ENCODE measurements at regions not wholly inside any gene's neighbourhood (a gene's known extent, or its start where the extent isn't known, plus 50 kb on each side); places are given as distances from the start of the nearest gene placed in this dataset.

DNA sequence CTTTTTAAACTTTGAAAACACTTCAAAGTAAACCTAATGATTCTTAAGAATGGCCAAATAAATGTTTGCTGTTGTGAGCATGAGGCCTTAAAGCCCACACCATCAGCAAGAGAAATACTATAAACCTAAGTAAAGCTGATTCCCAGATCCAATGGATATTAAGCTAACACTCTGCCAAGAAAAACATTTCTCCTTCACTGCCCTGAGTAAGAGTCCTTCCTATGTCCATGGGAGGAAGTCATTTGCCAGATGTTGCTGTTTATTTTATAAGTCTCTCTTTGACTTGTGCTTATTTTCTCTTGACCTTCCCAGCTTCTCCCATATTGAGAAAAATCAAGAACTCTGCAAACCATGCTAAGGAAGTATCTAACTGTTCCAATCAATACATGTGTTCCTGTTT lies 154.3 kb upstream of the EDNRA start:
- no peak for DNase-seq

- DNase-seq: no peak
These were observed 153.6 kb upstream of the EDNRA start for GRCh38 chr4:147327322-147327721.

DNA sequence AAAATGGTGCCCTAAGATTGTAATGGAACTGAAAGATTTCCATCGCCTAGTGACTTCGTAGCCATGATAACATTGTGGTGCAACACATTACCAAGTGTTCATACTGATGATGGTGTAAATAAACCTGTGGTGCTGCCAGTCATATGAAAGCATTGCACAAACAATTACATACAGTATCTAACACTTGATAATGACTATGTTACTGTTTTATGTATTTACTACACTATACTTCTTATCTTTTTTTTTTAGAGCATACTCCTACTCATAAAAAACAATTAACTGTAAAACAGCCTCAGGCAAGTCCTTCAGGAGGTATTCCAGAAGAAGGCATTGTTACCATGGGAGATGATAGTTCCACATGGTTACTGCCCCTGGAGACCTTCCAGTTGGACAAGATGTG lies 152.7 kb upstream of the EDNRA start:
- no peak for DNase-seq

DNA sequence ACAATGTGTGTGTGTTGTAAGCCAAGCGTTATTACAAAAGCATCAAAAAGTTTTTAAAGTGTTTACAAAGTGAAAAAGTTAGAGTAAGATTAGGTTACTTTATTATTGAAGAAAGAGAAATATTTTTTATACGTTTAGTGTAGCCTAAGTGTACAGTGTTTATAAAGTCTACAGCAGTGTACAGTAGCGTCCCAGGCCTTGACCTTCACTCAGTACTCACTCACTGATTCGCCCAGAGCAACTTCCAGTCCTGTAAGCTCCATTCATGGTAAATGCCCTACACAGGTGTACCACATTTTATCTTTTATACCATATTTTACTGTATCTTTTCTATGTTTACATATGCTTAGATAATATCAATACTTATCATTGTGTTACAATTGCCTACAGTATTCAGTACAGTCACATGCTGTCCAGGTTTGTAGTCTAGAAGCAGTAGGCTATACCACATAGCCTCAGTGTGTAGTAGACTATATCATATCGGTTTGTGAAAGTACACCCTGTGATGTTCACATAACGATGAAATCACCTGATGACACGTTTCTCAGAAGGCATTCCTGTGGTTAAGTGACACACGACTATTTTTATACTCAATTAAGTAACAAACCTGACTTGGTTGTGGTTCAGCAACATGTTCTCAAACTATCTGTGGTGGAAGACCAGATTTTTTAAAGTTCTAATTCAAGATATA lies 152.0 kb upstream of the EDNRA start:
- DNase-seq: no peak

- no peak for DNase-seq
These were observed 148.8 kb upstream of the EDNRA start for GRCh38 chr4:147332091-147332490.

GRCh38 chr4:147334478-147334877 lies 146.4 kb upstream of the EDNRA start:
- no peak for DNase-seq

GRCh38 chr4:147335183-147335582 lies 145.7 kb upstream of the EDNRA start:
- DNase-seq: no peak

GRCh38 chr4:147336252-147336651 lies 144.6 kb upstream of the EDNRA start:
- DNase-seq: no peak

DNA sequence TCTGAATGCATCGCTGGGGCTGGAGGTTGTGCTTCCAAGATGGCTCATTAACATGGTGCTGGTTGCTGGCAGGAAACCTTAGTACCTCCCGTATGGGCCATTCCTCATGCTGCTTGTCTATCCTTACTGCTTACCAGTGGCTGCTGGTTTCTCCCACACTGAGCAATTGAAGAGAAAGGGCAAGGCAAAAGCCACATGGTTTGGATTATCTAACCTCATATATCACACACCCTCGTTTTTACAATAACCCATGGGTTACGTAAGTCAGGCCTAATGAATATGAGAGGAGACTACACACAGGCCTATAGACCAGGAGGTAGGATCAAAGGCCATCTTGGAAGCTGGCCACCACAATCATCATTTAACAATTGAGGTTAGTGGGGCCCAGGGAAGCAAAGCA lies 141.8 kb upstream of the EDNRA start:
- no peak for DNase-seq

- no peak for DNase-seq
These were observed 140.8 kb upstream of the EDNRA start for GRCh38 chr4:147340111-147340510.

GRCh38 chr4:147340591-147341120 lies 140.2 kb upstream of the EDNRA start:
- peak; percentile 4 for DNase-seq

- DNase-seq: no peak
These were observed 137.2 kb upstream of the EDNRA start for GRCh38 chr4:147343692-147344091.

DNA sequence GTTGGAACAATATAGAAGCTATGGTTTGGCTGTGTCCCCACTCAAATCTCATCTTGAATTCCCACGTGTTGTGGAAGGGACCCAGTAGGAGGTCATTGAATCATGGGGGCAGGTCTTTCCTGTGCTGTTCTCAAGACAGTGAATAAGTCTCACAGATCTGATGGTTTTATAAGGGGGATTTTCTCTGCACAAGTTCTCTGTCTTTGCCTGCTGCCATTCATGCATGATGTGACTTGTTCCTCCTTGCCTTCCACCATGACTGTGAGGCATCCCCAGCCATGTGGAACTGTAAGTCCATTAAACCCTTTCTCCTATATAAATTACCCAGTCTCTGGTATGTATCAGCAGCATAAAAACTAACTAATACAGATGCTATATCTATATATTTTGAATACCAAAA lies 135.2 kb upstream of the EDNRA start:
- DNase-seq: no peak

DNA sequence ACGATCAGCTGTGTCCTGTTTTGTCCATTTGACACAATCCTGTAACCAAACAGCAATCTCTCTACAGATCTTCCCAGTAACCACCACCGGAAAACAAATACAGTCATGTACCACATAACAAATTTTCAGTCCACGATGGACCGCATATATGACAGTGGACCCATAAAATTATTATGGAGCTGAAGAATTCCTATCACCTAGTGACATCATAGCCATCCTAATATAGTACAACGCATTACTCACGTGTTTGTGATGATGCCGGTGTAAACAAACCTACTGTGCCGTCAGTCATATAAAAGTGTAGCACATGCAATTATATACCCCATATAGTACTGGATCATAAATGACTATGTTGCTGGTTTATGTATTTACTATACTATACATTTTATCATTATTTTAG lies 133.7 kb upstream of the EDNRA start:
- DNase-seq: no peak

GRCh38 chr4:147349193-147349592 lies 131.7 kb upstream of the EDNRA start:
- DNase-seq: no peak

DNA sequence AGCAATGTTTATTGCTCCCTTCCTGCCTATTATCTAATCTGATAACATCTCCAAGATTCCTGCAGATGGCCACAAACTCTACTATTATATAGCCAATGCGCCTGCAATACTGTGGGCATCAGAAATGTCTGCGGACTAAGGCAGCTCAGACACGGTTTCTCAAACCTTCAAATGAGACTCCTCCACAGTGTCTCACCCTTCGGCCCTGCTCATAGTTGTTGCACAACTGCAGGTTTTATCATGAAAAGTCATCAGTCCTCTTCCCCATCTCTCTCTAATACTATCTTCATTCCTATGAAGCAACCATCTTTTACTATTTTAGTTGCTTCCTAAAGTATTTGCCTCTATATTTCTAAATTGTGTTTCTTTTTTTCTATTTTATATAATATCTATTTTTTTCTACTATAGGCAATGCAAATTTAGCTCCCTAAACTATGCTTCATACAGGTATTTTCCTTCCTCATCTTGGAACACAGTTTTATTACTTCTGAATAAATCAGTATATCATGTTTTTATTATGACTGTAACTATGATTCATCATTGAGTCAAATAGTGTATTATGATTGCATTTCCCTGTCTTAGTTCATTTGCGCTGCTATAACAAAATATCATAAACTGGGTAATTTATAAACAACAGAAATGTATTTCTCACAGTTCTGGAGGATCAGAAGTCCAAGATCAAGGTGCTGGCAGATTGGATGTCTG lies 129.7 kb upstream of the EDNRA start:
- peak; percentile 3 for DNase-seq

DNA sequence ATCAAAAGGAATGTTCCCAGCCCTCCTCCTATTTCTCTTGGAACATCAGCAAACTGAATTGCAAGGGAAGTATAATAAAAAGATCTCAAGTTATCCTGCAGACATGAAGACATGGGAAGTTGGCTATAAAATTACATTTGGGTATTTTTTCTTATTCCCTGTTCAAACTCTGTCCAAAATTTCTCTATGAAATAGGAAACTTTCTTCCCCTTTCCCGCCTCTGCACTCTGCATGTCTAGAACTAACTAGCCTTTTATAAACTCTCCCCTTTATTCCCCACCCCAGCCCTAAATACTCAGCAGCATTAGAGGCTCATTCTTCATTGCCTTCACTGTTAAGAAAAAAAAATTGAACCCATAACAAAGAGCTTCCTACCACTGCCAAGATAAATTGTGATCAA lies 126.7 kb upstream of the EDNRA start:
- no peak for DNase-seq

DNA sequence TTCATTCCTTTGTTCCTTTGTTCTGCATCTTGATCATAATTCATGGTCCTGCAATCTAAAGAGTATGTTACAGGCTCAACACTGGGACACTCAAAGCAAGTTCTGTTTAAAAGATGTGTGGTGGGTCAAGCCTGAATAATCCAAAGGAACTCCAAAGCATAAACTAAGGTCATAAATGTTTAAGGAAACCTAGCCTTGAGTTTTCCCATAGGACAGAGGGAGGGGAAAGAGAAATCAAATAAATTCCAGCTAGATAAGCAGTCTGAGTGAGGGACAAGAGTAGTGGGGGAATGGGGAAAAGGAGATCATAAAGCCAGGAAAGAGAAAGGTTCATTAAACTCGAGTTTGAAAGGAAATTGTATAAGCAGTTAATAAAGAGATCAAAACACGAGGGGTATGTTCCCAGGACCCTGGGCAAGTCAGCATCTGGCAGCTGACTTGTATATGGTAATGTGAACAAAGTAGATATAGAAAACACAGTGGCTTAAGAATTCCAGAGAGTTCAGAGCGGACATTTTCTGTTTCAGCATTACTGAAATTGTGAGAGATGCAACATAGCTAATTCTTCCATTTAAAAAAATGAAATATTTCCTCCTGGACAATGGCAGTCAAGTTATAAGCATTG lies 125.8 kb upstream of the EDNRA start:
- no peak for DNase-seq

DNA sequence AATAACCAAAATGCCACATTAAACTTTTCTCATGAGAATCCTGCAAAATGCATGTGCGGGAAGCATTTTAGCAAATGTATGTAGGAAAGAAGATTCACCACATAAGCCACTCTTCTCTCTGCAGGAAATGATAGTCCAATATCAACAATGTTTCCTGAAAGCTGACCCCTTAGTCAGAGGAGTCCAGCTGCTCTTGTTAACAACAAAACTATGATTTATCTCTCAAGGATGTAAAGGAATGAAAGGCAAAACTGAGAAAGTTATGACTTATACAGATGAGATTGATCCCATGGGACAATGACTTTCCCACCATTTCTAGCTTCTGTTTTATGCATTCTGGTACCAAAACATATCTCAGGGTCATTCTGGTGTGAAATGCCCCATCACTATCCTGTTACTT lies 125.0 kb upstream of the EDNRA start:
- peak; percentile 19 for DNase-seq

- DNase-seq: no peak
These were observed 120.6 kb upstream of the EDNRA start for GRCh38 chr4:147360301-147360700.

GRCh38 chr4:147361726-147362125 lies 119.2 kb upstream of the EDNRA start:
- peak; percentile 45 for DNase-seq

DNA sequence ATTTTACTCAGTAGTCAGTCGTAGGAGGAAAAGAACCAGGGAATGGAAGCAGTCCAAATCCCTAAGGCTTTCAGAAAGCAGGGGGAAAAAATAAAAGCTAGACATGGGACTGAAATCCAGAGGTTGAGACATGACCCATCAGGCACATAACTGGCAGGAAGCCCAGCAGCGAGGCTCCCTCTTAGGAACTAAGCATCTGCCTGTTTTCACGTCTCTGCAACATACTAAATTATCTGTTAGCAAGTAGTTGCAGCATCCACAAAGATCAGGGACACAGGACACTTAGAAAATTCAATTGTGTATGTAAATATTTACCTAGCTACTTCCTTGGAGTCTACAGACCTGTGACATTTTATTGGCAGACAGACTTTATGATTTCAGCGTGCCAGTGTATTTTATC lies 118.0 kb upstream of the EDNRA start:
- DNase-seq: peak; percentile 53

DNA sequence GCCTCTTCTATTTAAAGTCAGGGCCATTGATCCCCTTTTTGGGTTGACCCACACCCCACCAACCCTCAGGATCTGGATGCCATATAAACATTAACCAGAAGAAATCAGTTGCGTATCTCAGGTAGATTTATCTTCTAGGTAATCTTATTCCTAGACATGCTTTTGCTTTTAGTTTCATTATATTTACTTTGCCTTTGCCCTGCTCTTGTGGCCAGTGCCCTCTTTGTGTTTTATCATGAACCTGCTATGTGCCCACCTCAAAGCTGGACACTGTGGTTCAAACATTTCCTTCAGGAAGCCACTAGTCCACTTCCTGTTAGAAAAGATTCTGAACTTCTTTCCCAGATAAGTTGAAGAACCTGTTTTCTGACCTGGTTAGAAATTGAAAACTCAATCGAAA lies 117.4 kb upstream of the EDNRA start:
- DNase-seq: peak; percentile 19

DNA sequence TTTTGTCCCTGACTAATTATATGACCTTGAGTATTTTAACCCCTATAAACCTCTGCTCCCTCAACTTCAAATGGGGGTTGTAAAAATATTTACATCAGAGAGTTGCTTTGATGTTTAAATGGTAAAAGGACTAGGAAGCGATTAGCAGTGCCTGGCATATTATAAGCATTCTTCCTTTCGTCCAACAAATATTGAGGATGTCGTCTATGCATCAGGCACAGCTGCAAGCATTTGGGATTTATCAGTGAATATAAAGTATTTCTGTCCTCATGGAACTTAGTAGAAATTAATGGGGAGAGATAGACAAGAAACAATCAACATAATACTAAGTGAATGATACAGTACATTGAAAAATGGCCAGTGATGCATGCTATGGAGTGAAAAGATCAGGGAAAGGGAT lies 115.5 kb upstream of the EDNRA start:
- DNase-seq: no peak

Measured in DMS53 (cell line).